ENCODE measurements at regions not wholly inside any gene's neighbourhood (a gene's known extent, or its start where the extent isn't known, plus 50 kb on each side); places are given as distances from the start of the nearest gene placed in this dataset.

GRCh38 chr2:9755638-9756037 lies 87.6 kb upstream of the TAF1B start:
- TF ChIP-seq EZH2phosphoT487 (IDR thresholded peaks at IDR 0.05; ENCODE audit: borderline replicate concordance) (no peak), CTCF (conservative IDR thresholded peaks at IDR 0.05; ENCODE audit: low read length) (no peak)
